K562 (cell line): ENCODE measurements at regions not wholly inside any gene's neighbourhood (a gene's known extent, or its start where the extent isn't known, plus 50 kb on each side); places are given as distances from the start of the nearest gene placed in this dataset.

Experiments used
- ATAC-seq: fragments of 200-7000 bp; cut with Tn5 transposase; 3 replicates; pipeline ENCODE4 v1.9.1; 2020; ENCODE audit warnings: moderate library complexity
- BruUV-seq: library from RNA; stranded (reverse); fragments of 400-500 nt; replicated peaks from 2 replicates; lab custom pipeline; 2021; lab: Mats Ljungman, UMichigan
- CTCF ChIA-PET: fragments of 300-600 bp; formaldehyde crosslinking; extraction: SDS; loops from one replicate; lab custom pipeline; 2021; ENCODE audit warnings: low intra/inter-chr PET ratio; lab: Yijun Ruan, JAX
- POLR2A ChIA-PET: fragments of 300-600, 350-650 bp; sonication (Branson Sonifier 250); formaldehyde crosslinking; extraction: SDS; loops from one replicate; lab custom pipeline; 2021; ENCODE audit warnings: antibody characterized with exemption, inconsistent platforms; lab: Yijun Ruan, JAX
- DNase-seq, 4 experiments: peaks; one replicate each; pipeline versions ENCODE4 v3.0.0 to v3.0.0-alpha.2; 2011 to 2018; ENCODE audit warnings: low spot score in 3 of 4, mixed read lengths in 3 of 4; ENCODE audit errors: extremely low read depth in 1 of 4
- FAIRE-seq: peaks from 2 replicates; lab custom pipeline; 2011; peaks lifted over from hg19 to GRCh38; lab: Jason Lieb, UNC
- H2AFZ ChIP-seq: 2 replicates; pipeline ENCODE4 v1.6.0; 2011; ENCODE audit warnings: low read depth, low read length, control low read depth, inconsistent platforms
- H3K27ac ChIP-seq: fragments of 200-600 bp; 3 replicates; pipeline ENCODE4 v1.8.0; 2011; ENCODE audit warnings: low read depth, mild to moderate bottlenecking, control low read depth, inconsistent platforms, low read length, moderate library complexity, mixed read lengths; ENCODE audit errors: extremely low read depth
- H3K27me3 ChIP-seq, 2 experiments: fragments of 300-600 bp in 1 of 2; 2 replicates in 1 of 2; 3 replicates in 1 of 2; pipeline versions ENCODE4 v1.6.0 to v1.8.0; 2011; ENCODE audit warnings: inconsistent platforms in 2 of 2, low read length in 2 of 2, mild to moderate bottlenecking in 1 of 2, mixed read lengths in 1 of 2, moderate library complexity in 1 of 2; ENCODE audit not compliant: control insufficient read depth in 2 of 2, insufficient read depth in 2 of 2
- H3K36me3 ChIP-seq: fragments of 300-600 bp; 3 replicates; pipeline ENCODE4 v1.8.0; 2011; ENCODE audit warnings: mild to moderate bottlenecking, low read length, inconsistent platforms; ENCODE audit not compliant: control insufficient read depth, insufficient read depth
- H3K4me1 ChIP-seq, 2 experiments: fragments of 200-600 bp in 1 of 2; replicated peaks in 1 of 2; 2 replicates in 1 of 2; 3 replicates in 1 of 2; pipeline versions ENCODE4 v1.5.1 to v1.8.0; 2011; ENCODE audit warnings: inconsistent platforms in 2 of 2, low read length in 2 of 2, mild to moderate bottlenecking in 1 of 2, mixed read lengths in 1 of 2, moderate library complexity in 1 of 2; ENCODE audit not compliant: control insufficient read depth in 2 of 2, insufficient read depth in 2 of 2
- H3K4me2 ChIP-seq: 2 replicates; pipeline ENCODE4 v1.6.1; 2011; ENCODE audit warnings: low read length, control low read depth, inconsistent platforms, mixed read lengths; ENCODE audit not compliant: insufficient read depth
- H3K4me3 ChIP-seq: fragments of 200-600 bp; sonication (generic), shearing (Covaris generic); 2 replicates; pipeline ENCODE4 v1.5.1; 2016; ENCODE audit warnings: control low read depth, inconsistent platforms
- H3K79me2 ChIP-seq: fragments of 200-600 bp; 3 replicates; pipeline ENCODE4 v1.8.0; 2011; ENCODE audit warnings: low read length, inconsistent platforms; ENCODE audit not compliant: control insufficient read depth, insufficient read depth
- H3K9ac ChIP-seq, 2 experiments: 2 replicates each; pipeline versions ENCODE4 v1.6.0 to v1.6.1; 2011; ENCODE audit warnings: low read depth in 2 of 2, low read length in 2 of 2, control low read depth in 1 of 2, inconsistent platforms in 1 of 2, mild to moderate bottlenecking in 1 of 2, mixed read lengths in 1 of 2; ENCODE audit not compliant: insufficient read depth in 1 of 2
- H3K9me1 ChIP-seq: one replicate; pipeline ENCODE4 v1.6.0; 2011; ENCODE audit warnings: inconsistent platforms, mild to moderate bottlenecking, low read length, moderate library complexity; ENCODE audit not compliant: control insufficient read depth, insufficient read depth
- H3K9me3 ChIP-seq: replicated peaks from 2 replicates; pipeline ENCODE4 v1.5.1; 2011; ENCODE audit warnings: low read depth, low read length, inconsistent platforms; ENCODE audit not compliant: control insufficient read depth, insufficient read depth
- H4K20me1 ChIP-seq: replicated peaks from 2 replicates; pipeline ENCODE4 v1.6.1; 2011; ENCODE audit warnings: low read length, inconsistent platforms, mixed read lengths; ENCODE audit not compliant: control insufficient read depth, insufficient read depth
- BRD9 ChIP-seq: fragments of 450-650 bp; IDR thresholded peaks from 2 replicates; pipeline ENCODE4 v1.6.1; 2018; ENCODE audit warnings: low read depth; ENCODE audit not compliant: partially characterized antibody
- GTF2E2 ChIP-seq: fragments of 200-800 bp; sonication (Bioruptor generic); IDR thresholded peaks from 2 replicates; pipeline ENCODE4 v1.6.1; 2016; ENCODE audit warnings: missing genetic modification characterization, missing compliant biosample characterization
- HDAC6 ChIP-seq: IDR thresholded peaks from 2 replicates; pipeline ENCODE4 v1.6.1; 2012; ENCODE audit warnings: low read depth, mild to moderate bottlenecking, control low read depth, inconsistent platforms, low read length, moderate library complexity
- HDAC8 ChIP-seq: fragments of 450-650 bp; IDR thresholded peaks from 2 replicates; pipeline ENCODE4 v1.6.1; 2016; ENCODE audit warnings: mild to moderate bottlenecking, missing genetic modification characterization, moderate library complexity, missing compliant biosample characterization
- KHSRP ChIP-seq: fragments of 450-650 bp; IDR thresholded peaks from 2 replicates; pipeline ENCODE4 v1.6.1; 2017
- NUFIP1 ChIP-seq: fragments of 450-650 bp; IDR thresholded peaks from 2 replicates; pipeline ENCODE4 v1.6.1; 2018; ENCODE audit not compliant: partially characterized antibody
- RAD21 ChIP-seq, 2 experiments: fragments of 250-450 bp in 1 of 2; fragments of 450-650 bp in 1 of 2; sonication (Bioruptor Pico) in 1 of 2; formaldehyde crosslinking in 1 of 2; IDR thresholded peaks in 1 of 2; conservative IDR thresholded peaks in 1 of 2; 2 replicates each; pipeline versions ENCODE4 v1.4.0 to v1.8.0; 2020 to 2022; ENCODE audit warnings: mild to moderate bottlenecking in 2 of 2, moderate library complexity in 1 of 2
- SP2 ChIP-seq: IDR thresholded peaks from 2 replicates; pipeline ENCODE4 v1.6.1; 2011; ENCODE audit warnings: mild to moderate bottlenecking, low read depth, low read length, moderate library complexity; ENCODE audit not compliant: poor library complexity, severe bottlenecking; ENCODE audit errors: extremely low read depth
- ZNF143 ChIP-seq: sonication (generic); formaldehyde crosslinking; IDR thresholded peaks from 2 replicates; pipeline ENCODE4 v1.9.0; 2022; ENCODE audit warnings: mild to moderate bottlenecking, missing genetic modification reagents
- ZNF24 ChIP-seq: fragments of 450-650 bp; IDR thresholded peaks from 2 replicates; pipeline ENCODE4 v1.6.1; 2016
- ZNF696 ChIP-seq: fragments of 250-450 bp; sonication (Bioruptor Pico); conservative IDR thresholded peaks from 2 replicates; pipeline ENCODE4 v1.4.0; 2020; ENCODE audit warnings: mild to moderate bottlenecking, moderate library complexity
- WGBS: fragments of 100-300 bp; shearing (Covaris generic); methylation state at CpG from one replicate; pipeline ENCODE4 v1.1.6; 2016; ENCODE audit warnings: low coverage, mixed read lengths; ENCODE audit not compliant: insufficient coverage; ENCODE audit errors: missing lambda C conversion rate; 5-methylcytosine and 5-hydroxymethylcytosine counted together
- in situ Hi-C: fragments of 300-500 bp; cut with MboI; formaldehyde crosslinking; loops from 4 replicates; pipeline ENCODE4 v1.15.0; 2018; ENCODE audit warnings: inconsistent platforms, mixed read lengths
- intact Hi-C: fragments of 100-400 bp; cut with micrococcal nuclease; formaldehyde crosslinking; loops from 2 replicates; pipeline ENCODE4 v1.14.2; 2022
- TF ChIP-seq, protein P1 (sequence below): fragments of 450-650 bp; formaldehyde crosslinking; IDR thresholded peaks from 2 replicates; pipeline ENCODE4 v1.4.0; 2020; ENCODE audit warnings: mild to moderate bottlenecking, moderate library complexity

DNA sequence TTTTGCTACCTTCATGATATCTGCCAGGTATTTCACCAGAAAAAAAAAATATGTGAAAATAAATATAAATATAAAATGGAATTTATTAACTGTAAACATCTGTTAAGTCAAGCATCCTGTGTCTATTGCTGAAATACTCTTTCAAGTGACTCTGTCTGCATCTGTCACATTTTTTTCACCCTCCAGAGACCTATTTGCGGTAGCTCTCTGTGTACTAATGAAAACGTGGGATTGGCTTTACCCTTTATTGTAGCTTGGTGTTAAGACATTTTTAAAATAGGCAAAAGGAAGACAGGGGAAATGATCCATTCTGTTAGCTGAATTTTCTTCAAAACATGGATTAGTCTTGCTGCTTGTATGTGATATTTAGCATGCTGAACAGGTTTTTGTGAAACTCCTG lies 536.0 kb upstream of the WWC1 start:
- Histone ChIP-seq H3K79me2 (no peaks in the 10 kb centered on the region), H3K4me2 (no peak overlapping the region), H4K20me1 (no peaks in the 10 kb centered on the region), H3K9me3 (no peaks in the 10 kb centered on the region), H3K27ac (no peak overlapping the region), H3K4me1 (no peaks in the 10 kb centered on the region)
- FAIRE-seq: no peak
- TF ChIP-seq HDAC8 (tag) (no peak), GTF2E2 (tag) (no peak), BRD9 (no peak), ZNF696 (no peak), ZNF143 (CRISPR knock-in tag) (no peak), ZNF24 (no peak)
- TF ChIP-seq, all 486 proteins: peak for 0
- ChIA-PET POLR2A (no interaction called here), CTCF (no interaction called here)
- H3K36me3 ChIP-seq: no peaks in the 10 kb centered on the region
- no peak for ATAC-seq
- no peak overlapping the region for H3K4me3 ChIP-seq
- no peak overlapping the region for H3K9ac ChIP-seq
- no peak for DNase-seq
- BruUV-seq: no TSS peak
- 0% methylated on average over 2 of the region's 2 CpGs for WGBS
- in situ Hi-C loops: no loop called here
- intact Hi-C loops: no loop called here
- no peak overlapping the region for H2AFZ ChIP-seq
- H3K27me3 ChIP-seq: no peaks in the 10 kb centered on the region
- no peaks in the 10 kb centered on the region for H3K9me1 ChIP-seq

DNA sequence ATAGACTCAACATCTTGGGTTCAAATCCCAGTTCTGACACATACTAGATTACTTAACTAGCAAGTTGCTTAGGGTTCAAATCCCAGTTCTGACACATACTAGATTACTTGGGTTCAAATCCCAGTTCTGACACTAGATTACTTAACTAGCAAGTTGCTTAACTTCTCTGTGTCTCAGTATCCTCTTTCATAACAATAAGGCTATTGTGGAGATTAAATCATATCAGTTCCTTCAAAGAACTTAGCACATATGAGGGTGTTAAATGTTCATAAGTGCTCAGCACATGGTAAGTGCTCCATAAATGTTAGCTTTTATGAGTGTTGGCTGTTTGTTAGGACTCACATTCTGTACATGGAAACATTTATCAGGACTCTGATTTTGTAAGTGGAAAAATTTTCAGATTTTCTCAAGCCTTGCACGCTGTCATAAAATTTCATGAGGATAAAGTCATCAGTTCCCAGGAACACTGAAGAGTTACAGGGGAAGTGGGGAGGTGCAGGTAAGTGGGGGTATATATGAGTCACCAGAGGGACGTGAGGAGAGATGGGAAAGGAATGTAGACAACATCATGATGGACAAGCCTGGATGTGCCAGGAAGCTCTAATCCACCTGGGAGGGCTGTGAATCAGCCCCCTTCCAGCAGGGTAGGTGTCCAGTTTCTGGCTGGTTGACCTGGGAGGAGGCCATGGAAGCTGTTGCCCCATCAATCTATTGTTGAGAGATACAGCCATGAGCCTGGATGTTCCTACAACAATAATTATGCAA lies 532.2 kb upstream of the WWC1 start:
- BruUV-seq: no TSS peak
- Histone ChIP-seq H4K20me1 (no peaks in the 10 kb centered on the region), H2AFZ (no peak overlapping the region), H3K27ac (no peak overlapping the region), H3K4me3 (no peak overlapping the region), H3K79me2 (no peaks in the 10 kb centered on the region), H3K9me1 (no peaks in the 10 kb centered on the region), H3K9ac (no peak overlapping the region), H3K36me3 (no peaks in the 10 kb centered on the region), H3K27me3 (no peaks in the 10 kb centered on the region), H3K4me2 (no peak overlapping the region), H3K4me1 (no peaks in the 10 kb centered on the region), H3K9me3 (no peaks in the 10 kb centered on the region; the same call in 1 of the 2 replicates)
- 0% methylated on average over 2 of the region's 2 CpGs for WGBS
- no peak for TF ChIP-seq SP2
- TF ChIP-seq NUFIP1: no peak
- no peak for TF ChIP-seq RAD21 (CRISPR knock-in tag; conservative IDR thresholded peaks at IDR 0.05 in 1 of 2, IDR thresholded peaks at IDR 0.05 in 1 of 2)
- no peak for TF ChIP-seq HDAC6
- TF ChIP-seq, protein P1, sequence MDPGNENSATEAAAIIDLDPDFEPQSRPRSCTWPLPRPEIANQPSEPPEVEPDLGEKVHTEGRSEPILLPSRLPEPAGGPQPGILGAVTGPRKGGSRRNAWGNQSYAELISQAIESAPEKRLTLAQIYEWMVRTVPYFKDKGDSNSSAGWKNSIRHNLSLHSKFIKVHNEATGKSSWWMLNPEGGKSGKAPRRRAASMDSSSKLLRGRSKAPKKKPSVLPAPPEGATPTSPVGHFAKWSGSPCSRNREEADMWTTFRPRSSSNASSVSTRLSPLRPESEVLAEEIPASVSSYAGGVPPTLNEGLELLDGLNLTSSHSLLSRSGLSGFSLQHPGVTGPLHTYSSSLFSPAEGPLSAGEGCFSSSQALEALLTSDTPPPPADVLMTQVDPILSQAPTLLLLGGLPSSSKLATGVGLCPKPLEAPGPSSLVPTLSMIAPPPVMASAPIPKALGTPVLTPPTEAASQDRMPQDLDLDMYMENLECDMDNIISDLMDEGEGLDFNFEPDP: no peak
- TF ChIP-seq KHSRP: no peak
- in situ Hi-C loops: no loop called here
- ATAC-seq (no peak), FAIRE-seq (no peak), DNase-seq (no peak)
- intact Hi-C loops: no loop called here
- ChIA-PET POLR2A (interaction anchor here (0.9 kb wide), 1 partner anchor 11 kb away, joined by 3 read pairs; no protein-coding TSS in a partner anchor), CTCF (no interaction called here)
